Esophagus muscularis mucosa (tissue), 4 donors: ENCODE measurements at regions not wholly inside any gene's neighbourhood (a gene's known extent, or its start where the extent isn't known, plus 50 kb on each side); places are given as distances from the start of the nearest gene placed in this dataset.
A peak's percentile ranks its signal among the peaks of the same experiment; 100 is the strongest.

Experiments used
- DNase-seq: peaks from one replicate; pipeline ENCODE4 v3.0.0-alpha.2; 2017; ENCODE audit errors: extremely low spot score
- H3K27ac ChIP-seq, 4 donors: fragments of 200-600 bp; sonication (generic); replicated peaks in 1 of 4; 1 replicate in 3 of 4; 2 replicates in 1 of 4; pipeline ENCODE4 v1.5.1; 2016 to 2019; ENCODE audit warnings: mild to moderate bottlenecking in 1 of 4
- H3K27me3 ChIP-seq, 4 donors: fragments of 200-600 bp; sonication (generic); one replicate each; pipeline versions ENCODE4 v1.5.1 to v1.6.0; 2016 to 2019
- H3K36me3 ChIP-seq, 4 donors: fragments of 200-600 bp; sonication (generic); one replicate each; pipeline ENCODE4 v1.5.1; 2016 to 2019
- H3K4me1 ChIP-seq, 4 donors: fragments of 200-600 bp; sonication (generic); one replicate each; pipeline ENCODE4 v1.5.1; 2016 to 2019
- H3K4me3 ChIP-seq, 4 donors: fragments of 200-600 bp; sonication (generic); 1 replicate in 2 of 4; 2 replicates in 2 of 4; pipeline ENCODE4 v1.5.1; 2016 to 2019; ENCODE audit warnings: mild to moderate bottlenecking in 4 of 4, moderate library complexity in 1 of 4
- H3K9me3 ChIP-seq, 4 donors: fragments of 200-600 bp; sonication (generic); 1 replicate in 3 of 4; 2 replicates in 1 of 4; pipeline ENCODE4 v1.5.1; 2016 to 2019
- EP300 ChIP-seq: sonication (generic); formaldehyde crosslinking; IDR thresholded peaks from one replicate; pipeline ENCODE4 v1.6.1; 2017; ENCODE audit warnings: antibody characterized with exemption
- POLR2A ChIP-seq: fragments of 450-650 bp; IDR thresholded peaks from one replicate; pipeline ENCODE4 v1.6.1; 2017; ENCODE audit warnings: antibody characterized with exemption, moderate library complexity, mild to moderate bottlenecking, low read depth
- POLR2AphosphoS5 ChIP-seq, 2 donors: sonication (generic); formaldehyde crosslinking; IDR thresholded peaks; one replicate each; pipeline ENCODE4 v1.6.1; 2017; ENCODE audit warnings: antibody characterized with exemption in 2 of 2
- WGBS: methylation state at CpG from one replicate; pipeline ENCODE4 v1.1.5; 2018; 5-methylcytosine and 5-hydroxymethylcytosine counted together
- intact Hi-C: fragments of 100-400 bp; cut with DNase I; formaldehyde crosslinking; loops from one replicate; pipeline ENCODE4 v1.15.1; 2023
- TF ChIP-seq, protein P1 (sequence below), 3 experiments: fragments of 200-600 bp in 2 of 3; fragments of 450-650 bp in 1 of 3; sonication (generic) in 2 of 3; IDR thresholded peaks; one replicate each; pipeline ENCODE4 v1.5.1; 2017 to 2019; ENCODE audit warnings: antibody characterized with exemption in 3 of 3, mild to moderate bottlenecking in 2 of 3, moderate library complexity in 1 of 3

DNA sequence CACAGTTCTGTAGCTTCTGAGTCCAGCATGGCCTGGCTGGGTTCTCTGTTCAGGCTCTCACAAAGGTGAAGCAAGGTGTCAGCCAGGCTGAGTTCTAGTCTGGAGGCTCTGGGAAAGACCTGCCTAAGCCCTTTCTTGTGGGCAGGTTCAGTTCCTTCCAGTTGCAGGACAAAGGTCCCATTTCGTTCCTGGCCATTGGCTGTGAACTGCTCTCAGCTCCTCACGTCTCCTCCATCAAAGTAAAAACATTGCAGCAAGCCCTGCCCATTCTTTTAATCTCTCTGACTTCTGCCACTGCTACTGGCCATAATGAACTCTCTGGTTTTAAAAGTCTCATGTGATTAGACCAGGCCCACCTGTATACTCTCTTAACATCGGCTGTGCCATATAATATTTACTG, 61.6 kb upstream of the BARX1 start:
- H3K36me3 ChIP-seq, result no peaks in the 10 kb centered on the region
- peak; percentile 82 for DNase-seq
- no peaks in the 10 kb centered on the region for H3K27me3 ChIP-seq
- intact Hi-C loops, result loop anchor here (5.0 kb wide), 1 partner anchor 196 kb away; no protein-coding TSS in a partner anchor
- 86% methylated on average over 3 of the region's 3 CpGs for WGBS
- H3K4me1 ChIP-seq, result peaks cover 0 to 29% (median 27%) of the 10 kb centered on the region in 4 donors
- H3K9me3 ChIP-seq, result no peaks in the 10 kb centered on the region
- H3K27ac ChIP-seq, result no peak overlapping the region
- no peak overlapping the region for H3K4me3 ChIP-seq
- no peak for TF ChIP-seq POLR2A
- TF ChIP-seq, protein P1, sequence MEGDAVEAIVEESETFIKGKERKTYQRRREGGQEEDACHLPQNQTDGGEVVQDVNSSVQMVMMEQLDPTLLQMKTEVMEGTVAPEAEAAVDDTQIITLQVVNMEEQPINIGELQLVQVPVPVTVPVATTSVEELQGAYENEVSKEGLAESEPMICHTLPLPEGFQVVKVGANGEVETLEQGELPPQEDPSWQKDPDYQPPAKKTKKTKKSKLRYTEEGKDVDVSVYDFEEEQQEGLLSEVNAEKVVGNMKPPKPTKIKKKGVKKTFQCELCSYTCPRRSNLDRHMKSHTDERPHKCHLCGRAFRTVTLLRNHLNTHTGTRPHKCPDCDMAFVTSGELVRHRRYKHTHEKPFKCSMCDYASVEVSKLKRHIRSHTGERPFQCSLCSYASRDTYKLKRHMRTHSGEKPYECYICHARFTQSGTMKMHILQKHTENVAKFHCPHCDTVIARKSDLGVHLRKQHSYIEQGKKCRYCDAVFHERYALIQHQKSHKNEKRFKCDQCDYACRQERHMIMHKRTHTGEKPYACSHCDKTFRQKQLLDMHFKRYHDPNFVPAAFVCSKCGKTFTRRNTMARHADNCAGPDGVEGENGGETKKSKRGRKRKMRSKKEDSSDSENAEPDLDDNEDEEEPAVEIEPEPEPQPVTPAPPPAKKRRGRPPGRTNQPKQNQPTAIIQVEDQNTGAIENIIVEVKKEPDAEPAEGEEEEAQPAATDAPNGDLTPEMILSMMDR (IDR thresholded peaks at IDR 0.05), result no peak
- TF ChIP-seq POLR2AphosphoS5 (IDR thresholded peaks at IDR 0.05), result no peak
- TF ChIP-seq EP300, result no peak

GRCh38 chr9:94014920-94015319, 59.8 kb upstream of the BARX1 start:
- Histone ChIP-seq H3K27me3 (no peaks in the 10 kb centered on the region), H3K36me3 (no peaks in the 10 kb centered on the region), H3K27ac (no peak overlapping the region), H3K4me3 (no peak overlapping the region), H3K9me3 (no peaks in the 10 kb centered on the region), H3K4me1 (peaks cover 0 to 42% (median 40%) of the 10 kb centered on the region in 4 donors)
- WGBS, result 65% methylated on average over 4 of the region's 4 CpGs
- intact Hi-C loops, result loop anchor here (5.0 kb wide), 1 partner anchor 197 kb away; no protein-coding TSS in a partner anchor
- DNase-seq, result peak; percentile 60
- TF ChIP-seq, protein P1 (IDR thresholded peaks at IDR 0.05), result no peak
- TF ChIP-seq EP300 (no peak), POLR2AphosphoS5 (IDR thresholded peaks at IDR 0.05) (no peak), POLR2A (no peak)

DNA sequence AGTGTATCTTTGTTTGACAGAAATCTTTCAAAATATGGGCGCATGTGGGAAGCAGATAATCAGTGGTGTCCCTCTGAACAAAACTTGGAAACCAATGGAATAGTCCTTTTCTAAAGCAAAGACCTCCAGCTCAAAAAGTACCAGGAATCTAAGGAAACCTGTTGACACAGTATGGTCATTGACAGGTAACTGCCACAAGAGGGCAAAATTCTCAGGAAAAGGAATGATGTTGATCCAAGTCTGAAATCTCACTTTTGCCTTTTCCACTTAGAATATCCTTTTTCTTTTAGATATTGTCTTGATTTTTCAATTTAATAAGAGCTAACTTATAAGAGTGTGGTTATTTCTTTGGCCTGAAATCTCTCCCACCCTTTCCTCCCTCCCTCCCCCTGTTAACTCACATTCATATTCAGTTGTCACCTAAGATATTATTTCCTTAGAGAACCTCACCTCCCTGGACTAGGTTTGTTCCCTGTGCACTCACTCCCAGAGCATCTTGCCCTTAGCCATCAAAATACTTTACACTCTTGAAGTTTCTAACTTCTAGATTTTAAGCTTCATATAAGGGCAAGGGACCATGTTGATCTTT, 59.0 kb upstream of the BARX1 start:
- intact Hi-C loops, result no loop called here
- no peaks in the 10 kb centered on the region for H3K36me3 ChIP-seq
- no peak for TF ChIP-seq POLR2AphosphoS5 (IDR thresholded peaks at IDR 0.05)
- TF ChIP-seq, protein P1 (IDR thresholded peaks at IDR 0.05), result peak; percentile 45 to 58 (median 52)
- no peak overlapping the region for H3K4me3 ChIP-seq
- H3K9me3 ChIP-seq, result no peaks in the 10 kb centered on the region
- WGBS, result 71% methylated on average over 1 of the region's 1 CpG
- H3K4me1 ChIP-seq, result peaks cover 0 to 38% (median 35%) of the 10 kb centered on the region in 4 donors
- no peak overlapping the region for H3K27ac ChIP-seq
- H3K27me3 ChIP-seq, result no peaks in the 10 kb centered on the region
- peak; percentile 10 for DNase-seq

GRCh38 chr9:94010980-94011533, 55.9 kb upstream of the BARX1 start:
- H3K27me3 ChIP-seq, result no peaks in the 10 kb centered on the region
- no peak overlapping the region for H3K4me3 ChIP-seq
- intact Hi-C loops, result no loop called here
- H3K36me3 ChIP-seq, result no peaks in the 10 kb centered on the region
- no peaks in the 10 kb centered on the region for H3K9me3 ChIP-seq
- 52% methylated on average over 4 of the region's 4 CpGs for WGBS
- peak; percentile 62 for DNase-seq
- peak in 1 of 2 donors; percentile 25 for TF ChIP-seq POLR2AphosphoS5 (IDR thresholded peaks at IDR 0.05)
- no peak for TF ChIP-seq EP300
- H3K4me1 ChIP-seq, result peaks cover 0 to 17% (median 16%) of the 10 kb centered on the region in 4 donors
- peak overlapping the region; percentile 64 to 75 (median 70) for H3K27ac ChIP-seq

DNA sequence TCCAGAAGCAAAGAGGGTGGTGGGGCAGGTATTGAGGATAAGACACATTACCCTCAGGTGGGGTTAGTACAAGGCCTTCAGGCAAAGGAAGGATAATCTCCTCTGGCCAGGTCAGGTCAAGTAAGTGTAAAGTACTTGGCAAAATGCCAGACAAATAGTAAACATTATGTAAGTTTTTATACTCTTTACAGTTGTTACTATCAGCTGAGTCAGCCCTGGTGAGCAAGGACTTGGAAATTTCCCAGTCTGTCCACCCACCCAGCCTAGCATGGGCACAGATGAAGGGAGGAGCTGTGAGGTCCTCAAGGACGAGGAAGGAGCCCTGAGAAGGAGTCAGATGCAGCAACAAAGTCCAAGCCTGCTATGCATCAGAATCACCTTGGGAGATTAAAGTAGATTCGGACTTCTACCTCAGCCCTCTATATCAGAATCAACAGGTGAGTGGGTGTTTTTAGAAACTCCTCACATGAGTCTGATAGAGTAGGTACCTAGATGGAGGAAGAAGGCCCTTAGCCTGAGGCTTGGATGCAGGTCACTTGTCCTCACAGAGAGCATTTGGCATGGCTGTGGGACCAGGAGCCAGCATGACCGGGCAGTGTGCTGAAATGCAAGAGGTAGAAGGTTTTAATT, 50.2 kb upstream of the BARX1 start:
- intact Hi-C loops, result no loop called here
- Histone ChIP-seq H3K9me3 (no peaks in the 10 kb centered on the region), H3K27me3 (peaks cover 0 to 3% (median 0%) of the 10 kb centered on the region in 4 donors), H3K4me3 (no peak overlapping the region), H3K36me3 (no peaks in the 10 kb centered on the region), H3K27ac (no peak overlapping the region), H3K4me1 (peaks cover 0 to under 1% (median under 1%) of the 10 kb centered on the region in 4 donors)
- TF ChIP-seq, protein P1 (IDR thresholded peaks at IDR 0.05), result no peak
- no peak for TF ChIP-seq POLR2A
- TF ChIP-seq EP300, result no peak
- 74% methylated on average over 3 of the region's 3 CpGs for WGBS
- peak; percentile 72 for DNase-seq
